GM21825 (cell line): ENCODE measurements at regions not wholly inside any gene's neighbourhood (a gene's known extent, or its start where the extent isn't known, plus 50 kb on each side); places are given as distances from the start of the nearest gene placed in this dataset.

Experiments used
- ATAC-seq: cut with Tn5 transposase; IDR thresholded peaks from one replicate; pipeline ENCODE4 v1.9.1; 2021; ENCODE audit warnings: mild to moderate bottlenecking, moderate library complexity; ENCODE audit not compliant: unreplicated experiment

DNA sequence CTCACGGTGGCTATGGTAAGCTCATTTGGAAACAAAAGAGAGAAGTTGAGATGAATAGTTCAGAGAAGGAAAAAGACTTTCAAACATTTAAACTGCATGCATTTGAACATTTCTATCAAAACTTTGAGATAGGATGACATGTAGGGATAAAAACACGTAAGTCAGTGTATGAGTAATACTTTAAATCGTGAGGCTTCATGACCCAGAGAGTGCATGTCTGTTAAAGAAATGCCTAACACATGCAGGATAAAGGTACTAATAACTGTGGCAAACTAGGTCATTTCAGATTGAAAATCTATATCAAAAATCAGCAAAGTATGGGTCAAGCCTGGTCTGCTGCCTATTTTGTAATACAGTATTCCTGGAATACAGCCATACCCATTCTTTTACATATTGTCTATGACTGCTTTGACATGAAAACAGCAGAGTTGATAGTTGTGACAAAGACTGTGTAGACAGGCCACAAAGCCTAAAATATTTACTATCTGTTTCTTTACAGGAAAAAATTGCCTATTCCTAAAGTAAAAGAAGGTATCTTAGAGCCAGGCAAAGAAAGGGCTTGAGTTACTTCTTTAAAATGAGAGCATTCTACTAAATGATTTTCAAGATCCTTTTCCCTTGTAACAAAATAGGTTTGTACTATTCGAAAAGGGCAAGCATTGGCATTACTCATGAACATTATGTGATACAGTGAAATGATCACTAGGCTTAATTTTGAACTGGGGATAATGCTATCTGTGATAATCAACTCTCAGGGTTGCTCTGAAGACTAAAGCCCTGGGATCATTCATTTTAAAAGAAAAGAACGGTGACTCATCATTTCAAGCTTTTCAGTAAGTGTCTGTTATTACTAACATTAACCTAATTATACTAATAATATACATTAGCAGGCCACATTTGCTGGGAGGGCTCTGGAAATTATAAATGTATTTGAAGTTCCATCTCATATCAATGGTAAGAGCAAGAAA, 185.9 kb downstream of the CRPPA start:
- ATAC-seq: no peak

GRCh38 chr7:16234493-16235146, 186.7 kb downstream of the CRPPA start:
- ATAC-seq: no peak

- ATAC-seq: no peak
Observed at GRCh38 chr7:16233517-16233916, 187.8 kb downstream of the CRPPA start.

- ATAC-seq: no peak
Observed at GRCh38 chr7:16232273-16232672, 189.1 kb downstream of the CRPPA start.

DNA sequence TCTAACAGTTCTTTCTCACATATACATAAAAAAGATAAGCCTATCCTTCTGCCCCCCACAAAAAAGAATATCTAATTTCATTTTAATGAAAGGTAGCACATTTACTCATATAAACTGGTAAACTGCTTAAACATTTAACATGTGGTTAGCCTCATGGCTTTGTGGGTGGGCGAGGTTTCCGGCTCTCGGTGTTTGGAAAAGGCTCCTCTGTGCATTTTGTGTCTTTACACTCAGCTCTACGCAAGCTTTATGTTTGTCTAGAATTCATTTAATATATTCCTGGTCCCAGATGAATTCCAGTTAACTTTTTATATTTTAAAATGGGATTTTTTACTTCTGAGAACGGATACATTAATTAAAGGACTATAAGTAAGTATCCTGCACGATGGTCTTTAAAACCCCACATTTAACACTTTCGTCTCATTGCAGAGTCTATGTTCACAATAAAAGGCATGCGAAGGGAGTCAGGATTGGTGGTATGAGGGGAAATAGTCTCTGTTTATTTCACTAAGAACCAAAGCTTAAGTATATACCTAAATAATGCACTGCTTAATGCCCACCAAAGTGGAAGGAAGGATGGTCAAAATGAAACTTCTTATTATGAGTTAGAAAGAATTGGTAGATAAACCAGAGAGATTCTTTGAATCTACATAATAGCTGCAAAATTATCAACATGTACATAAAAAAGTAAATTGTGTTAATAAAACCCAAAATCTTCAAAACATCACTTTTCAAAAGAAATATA, 197.2 kb downstream of the CRPPA start:
- no peak for ATAC-seq

- ATAC-seq: no peak
Observed at GRCh38 chr7:16212610-16213009, 208.7 kb downstream of the CRPPA start.

DNA sequence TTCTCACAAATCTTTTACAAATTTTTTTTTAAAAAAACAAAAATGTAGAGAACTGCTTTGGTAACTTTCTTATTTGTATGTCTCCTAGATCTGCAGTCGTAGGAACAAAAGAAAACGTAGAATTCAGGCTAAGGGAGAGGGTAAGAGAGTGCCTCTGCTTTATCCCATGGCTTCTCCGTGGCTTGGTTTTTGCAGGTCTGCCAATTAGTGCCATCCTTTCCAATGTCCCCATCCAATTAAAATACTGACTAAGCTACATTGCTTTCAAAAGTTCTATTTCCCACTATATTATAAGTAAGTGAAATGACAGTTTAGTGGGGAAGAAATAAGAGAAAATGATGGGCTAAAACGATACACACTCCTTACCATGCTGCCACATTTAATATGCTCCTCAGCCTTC, 209.3 kb downstream of the CRPPA start:
- no peak for ATAC-seq

GRCh38 chr7:16211402-16211925, 209.9 kb downstream of the CRPPA start:
- no peak for ATAC-seq

DNA sequence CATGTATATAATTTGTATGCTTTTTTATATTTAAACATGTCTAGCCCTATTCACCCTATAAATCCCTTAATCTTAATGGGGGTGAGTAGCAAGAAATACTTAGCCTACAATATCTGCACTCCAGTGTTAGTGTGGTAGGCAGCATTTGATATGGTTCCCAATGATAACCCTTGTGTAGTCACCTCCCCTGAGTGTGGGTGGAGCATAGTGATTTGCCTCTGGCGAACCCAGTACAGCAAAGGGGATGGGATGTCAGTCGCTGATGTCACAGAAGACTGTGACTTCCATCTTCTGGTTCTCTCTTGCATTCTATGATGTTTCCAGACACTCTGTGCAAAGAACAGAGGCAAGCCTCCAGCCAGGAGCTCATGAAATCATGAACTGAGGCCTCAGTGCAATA, 211.2 kb downstream of the CRPPA start:
- ATAC-seq: no peak

DNA sequence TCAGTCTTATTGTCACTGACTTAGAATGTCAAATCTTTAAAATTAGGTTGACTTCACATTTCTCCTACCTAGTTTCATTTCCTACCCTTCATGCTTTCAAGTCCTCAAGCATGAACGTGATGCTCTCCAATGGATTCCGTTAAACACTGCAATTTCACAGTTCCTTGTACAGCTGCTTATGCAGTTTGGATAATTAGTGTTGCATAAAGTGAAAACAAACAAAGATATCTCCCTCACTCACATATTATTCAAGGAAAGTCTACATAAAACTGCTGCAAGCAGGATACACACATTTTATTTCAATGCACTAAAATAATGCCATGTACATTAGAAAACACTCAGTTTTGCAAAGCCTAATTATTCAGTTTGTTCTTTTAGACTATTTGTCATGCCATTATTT, 214.0 kb downstream of the CRPPA start:
- no peak for ATAC-seq

- no peak for ATAC-seq
Observed at GRCh38 chr7:16205466-16205865, 215.9 kb downstream of the CRPPA start.

DNA sequence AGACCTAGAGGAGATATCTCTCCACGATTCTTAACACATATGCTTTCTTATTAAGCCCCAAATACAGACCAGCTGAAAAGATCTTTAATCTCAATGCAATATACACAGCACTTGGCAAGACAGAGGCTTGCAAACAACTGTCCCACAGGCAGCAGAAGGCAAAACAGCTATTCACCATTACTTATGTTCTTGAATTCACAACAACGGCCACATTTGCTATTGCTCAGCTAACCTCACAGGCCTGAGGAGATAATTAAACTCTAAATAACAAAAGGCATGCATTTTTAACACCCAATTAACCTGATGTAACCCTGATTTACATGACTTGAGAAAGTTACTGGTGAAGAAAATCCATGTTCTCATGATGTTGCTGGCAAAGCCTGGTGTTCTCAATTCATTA, 216.4 kb downstream of the CRPPA start:
- no peak for ATAC-seq

DNA sequence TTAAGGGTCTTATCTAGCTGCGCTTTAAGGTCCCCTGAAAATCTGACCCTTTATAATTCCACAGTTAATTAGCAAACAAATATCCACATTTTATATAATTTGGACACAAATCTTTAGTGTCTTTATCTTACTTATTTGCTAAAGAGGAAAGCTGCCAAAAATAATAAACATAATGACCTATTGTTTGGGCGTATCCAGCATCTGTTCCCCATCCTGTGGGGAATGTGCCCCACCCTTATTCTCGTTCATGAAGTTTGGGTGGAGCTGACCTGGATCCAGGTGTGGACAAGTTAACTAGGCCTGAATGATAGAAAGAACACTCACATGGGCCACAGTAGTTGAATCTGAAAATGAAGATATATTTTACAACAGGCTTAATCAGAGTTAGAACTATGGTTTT, 218.3 kb downstream of the CRPPA start:
- ATAC-seq: no peak

DNA sequence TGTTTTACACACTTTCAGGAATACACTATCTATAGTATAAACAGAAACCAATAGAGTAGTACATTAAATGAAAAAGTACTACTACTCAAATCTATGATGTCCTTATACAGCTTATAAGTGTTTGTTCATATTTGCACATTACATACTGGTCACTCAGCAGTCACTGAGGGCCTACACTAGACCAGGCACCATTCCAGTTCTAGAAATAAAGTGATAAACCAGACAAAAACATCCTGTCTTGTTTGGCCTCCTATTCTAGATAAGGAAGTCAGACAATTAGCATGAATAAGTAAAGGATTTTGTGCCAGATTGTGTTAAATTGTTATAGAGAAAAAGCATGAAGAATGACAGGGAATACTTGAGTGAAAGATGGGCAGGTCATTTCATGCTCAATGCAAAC, 219.0 kb downstream of the CRPPA start:
- no peak for ATAC-seq

GRCh38 chr7:16200591-16200990, 220.7 kb downstream of the CRPPA start:
- ATAC-seq: no peak

- no peak for ATAC-seq
Observed at GRCh38 chr7:16193631-16194030, 227.7 kb downstream of the CRPPA start.

- no peak for ATAC-seq
Observed at GRCh38 chr7:16189026-16189715, 232.2 kb downstream of the CRPPA start.

DNA sequence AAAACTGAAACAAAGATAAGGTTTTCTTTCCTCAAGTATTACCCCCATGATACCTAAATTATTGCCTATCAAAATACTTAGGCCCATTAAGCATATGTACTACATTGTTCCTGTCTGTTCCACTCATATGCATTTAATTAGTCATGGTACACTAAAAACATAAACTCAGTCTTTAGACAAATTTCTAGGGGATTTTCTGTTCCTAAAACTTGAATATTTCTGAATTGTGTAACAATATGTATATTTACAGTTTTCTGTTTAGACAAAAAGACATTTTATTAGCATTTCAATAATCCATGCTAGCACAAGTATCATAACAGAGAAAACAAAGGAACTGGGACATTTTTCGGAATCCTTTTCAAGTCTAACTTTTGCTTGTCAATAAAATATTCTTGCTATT, 234.2 kb downstream of the CRPPA start:
- ATAC-seq: no peak

DNA sequence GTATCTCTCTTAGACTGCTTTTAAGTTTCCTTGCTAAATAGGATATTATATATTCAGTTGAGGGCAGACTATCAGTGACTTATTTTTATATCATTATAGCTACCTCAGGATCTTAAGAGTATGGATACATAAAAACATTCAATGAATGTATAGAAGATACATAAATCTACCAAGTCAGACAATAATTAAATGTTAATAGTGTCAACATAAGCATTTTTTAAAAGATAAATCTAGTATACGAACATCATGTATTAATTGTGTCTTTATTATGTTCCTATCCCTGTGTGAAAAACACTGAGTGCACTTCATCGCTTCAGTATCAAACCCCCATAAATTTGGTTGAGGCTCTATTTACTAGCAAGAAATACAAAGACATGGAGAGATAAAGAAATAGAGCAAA, 242.8 kb downstream of the CRPPA start:
- ATAC-seq: no peak

- no peak for ATAC-seq
Observed at GRCh38 chr7:16178092-16178491, 243.2 kb downstream of the CRPPA start.

DNA sequence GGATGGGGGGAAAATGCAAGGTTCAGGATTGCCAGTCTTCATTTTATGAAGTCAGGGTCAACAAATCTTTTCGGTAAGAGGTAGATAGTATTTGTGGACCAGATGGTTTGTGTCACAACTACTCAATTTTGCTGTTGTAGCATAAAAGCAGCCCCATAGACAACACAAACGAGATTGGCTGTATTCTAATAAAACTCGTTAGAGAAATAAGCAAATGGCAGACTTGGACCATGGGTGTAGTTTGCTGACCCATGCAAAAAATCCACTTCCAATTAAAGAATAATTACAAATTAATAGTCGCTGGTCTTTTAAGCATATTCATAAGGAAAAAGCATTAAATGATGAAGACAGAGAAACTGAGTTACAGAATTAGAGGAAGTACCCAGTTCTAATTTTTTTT, 247.1 kb downstream of the CRPPA start:
- no peak for ATAC-seq
